Mucosa of stomach (tissue), 1 donor: ENCODE measurements at regions not wholly inside any gene's neighbourhood (a gene's known extent, or its start where the extent isn't known, plus 50 kb on each side); places are given as distances from the start of the nearest gene placed in this dataset.
"Not testable (repeated sequence)": the region's sequence is repeated elsewhere in the genome, so short reads cannot be mapped to it uniquely, and the experiment has no call there.

Experiments
- H3K27me3 ChIP-seq: one replicate; pipeline ENCODE4 v1.7.0; 2013; ENCODE audit warnings: mild to moderate bottlenecking, low read length; ENCODE audit not compliant: control insufficient read depth, insufficient read depth
- H3K36me3 ChIP-seq: one replicate; pipeline ENCODE4 v1.7.0; 2013; ENCODE audit warnings: low read length; ENCODE audit not compliant: control insufficient read depth, insufficient read depth
- H3K4me1 ChIP-seq: one replicate; pipeline ENCODE4 v1.7.0; 2013; ENCODE audit warnings: mild to moderate bottlenecking, low read length; ENCODE audit not compliant: control insufficient read depth, insufficient read depth
- H3K4me3 ChIP-seq: one replicate; pipeline ENCODE4 v1.7.0; 2013; ENCODE audit warnings: low read length
- H3K9ac ChIP-seq: one replicate; pipeline ENCODE4 v1.7.0; 2013; ENCODE audit warnings: mild to moderate bottlenecking, low read length, moderate library complexity
- H3K9me3 ChIP-seq: one replicate; pipeline ENCODE4 v1.7.0; 2013; ENCODE audit warnings: mild to moderate bottlenecking, low read length, moderate library complexity; ENCODE audit not compliant: control insufficient read depth
- donor health status: Pancreatic carcinoma.

- H3K9me3 ChIP-seq: no peaks in the 10 kb centered on the region
- no peak overlapping the region for H3K9ac ChIP-seq
- H3K4me1 ChIP-seq: peaks cover 38% of the 10 kb centered on the region
- H3K36me3 ChIP-seq: no peaks in the 10 kb centered on the region
- no peak overlapping the region for H3K4me3 ChIP-seq
- H3K27me3 ChIP-seq: no peaks in the 10 kb centered on the region
Measured at GRCh38 chr5:17118631-17119030, 98.8 kb upstream of the BASP1 start.

- Histone ChIP-seq H3K4me1 (peaks cover 27% of the 10 kb centered on the region), H3K9me3 (no peaks in the 10 kb centered on the region)
Measured at GRCh38 chr5:17120209-17120608, 97.2 kb upstream of the BASP1 start.

DNA sequence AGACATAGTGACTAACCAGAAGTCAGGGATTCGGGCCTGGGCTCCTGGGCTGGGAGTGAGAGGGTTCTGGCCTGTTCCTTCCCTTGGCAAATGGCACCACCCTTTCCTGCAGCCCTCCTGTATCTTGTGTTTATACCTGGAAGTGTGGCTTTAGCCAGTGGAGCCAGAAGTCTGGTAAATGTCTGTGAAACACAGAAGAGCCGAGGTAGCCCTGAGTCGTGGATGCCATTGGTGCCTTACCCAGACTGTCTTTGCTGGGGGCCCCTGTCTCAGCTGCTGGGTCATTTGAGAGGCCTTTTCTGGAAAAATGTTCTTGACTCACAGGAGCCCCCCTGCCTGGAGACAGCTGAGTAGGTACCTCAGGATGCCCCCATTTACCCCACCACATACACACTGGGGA is 95.7 kb upstream of the BASP1 start:
- Histone ChIP-seq H3K27me3 (no peaks in the 10 kb centered on the region), H3K9me3 (no peaks in the 10 kb centered on the region), H3K4me1 (peaks cover 14% of the 10 kb centered on the region), H3K4me3 (no peak overlapping the region), H3K36me3 (no peaks in the 10 kb centered on the region), H3K9ac (no peak overlapping the region)

More at GRCh38 chr5:17120209-17120608, 97.2 kb upstream of the BASP1 start:
- H3K27me3 ChIP-seq: no peaks in the 10 kb centered on the region
- no peaks in the 10 kb centered on the region for H3K36me3 ChIP-seq
- H3K9ac ChIP-seq: no peak overlapping the region
- H3K4me3 ChIP-seq: no peak overlapping the region

DNA sequence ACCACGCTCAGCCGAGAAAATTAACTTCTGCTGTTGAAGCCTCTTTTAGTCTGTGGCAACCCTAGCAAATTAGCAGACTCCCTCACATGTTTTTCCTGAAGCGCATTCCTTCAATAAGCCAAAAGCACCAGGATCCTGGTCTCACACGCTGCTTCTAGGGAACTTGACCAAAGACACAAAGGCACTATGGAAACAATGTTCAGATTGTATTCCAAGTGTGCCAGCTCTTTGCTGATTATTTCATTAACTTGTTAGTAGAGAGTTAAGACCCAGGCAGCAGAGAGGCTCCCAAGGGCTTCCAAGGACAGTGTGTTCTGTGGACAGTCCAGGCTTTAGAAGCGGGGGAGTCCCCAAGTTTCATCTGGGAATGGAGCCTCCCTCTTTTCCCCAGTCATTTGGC is 94.4 kb upstream of the BASP1 start:
- Histone ChIP-seq H3K9ac (no peak overlapping the region), H3K27me3 (no peaks in the 10 kb centered on the region), H3K4me3 (no peak overlapping the region), H3K9me3 (no peaks in the 10 kb centered on the region), H3K4me1 (peaks cover 14% of the 10 kb centered on the region), H3K36me3 (no peaks in the 10 kb centered on the region)

GRCh38 chr5:17123773-17124172 is 93.7 kb upstream of the BASP1 start:
- H3K27me3 ChIP-seq, H3K4me3 ChIP-seq, H3K36me3 ChIP-seq, H3K9ac ChIP-seq, H3K9me3 ChIP-seq, H3K4me1 ChIP-seq: not testable (repeated sequence)

- Histone ChIP-seq H3K27me3 (no peaks in the 10 kb centered on the region), H3K9me3 (no peaks in the 10 kb centered on the region), H3K9ac (no peak overlapping the region), H3K4me3 (no peak overlapping the region), H3K4me1 (no peaks in the 10 kb centered on the region), H3K36me3 (no peaks in the 10 kb centered on the region)
Measured at GRCh38 chr5:17127743-17128231, 89.6 kb upstream of the BASP1 start.

GRCh38 chr5:17129093-17129849 is 88.2 kb upstream of the BASP1 start:
- H3K9me3 ChIP-seq: no peaks in the 10 kb centered on the region
- H3K4me3 ChIP-seq: no peak overlapping the region
- H3K36me3 ChIP-seq: no peaks in the 10 kb centered on the region
- no peak overlapping the region for H3K9ac ChIP-seq
- H3K27me3 ChIP-seq: no peaks in the 10 kb centered on the region
- H3K4me1 ChIP-seq: no peaks in the 10 kb centered on the region

DNA sequence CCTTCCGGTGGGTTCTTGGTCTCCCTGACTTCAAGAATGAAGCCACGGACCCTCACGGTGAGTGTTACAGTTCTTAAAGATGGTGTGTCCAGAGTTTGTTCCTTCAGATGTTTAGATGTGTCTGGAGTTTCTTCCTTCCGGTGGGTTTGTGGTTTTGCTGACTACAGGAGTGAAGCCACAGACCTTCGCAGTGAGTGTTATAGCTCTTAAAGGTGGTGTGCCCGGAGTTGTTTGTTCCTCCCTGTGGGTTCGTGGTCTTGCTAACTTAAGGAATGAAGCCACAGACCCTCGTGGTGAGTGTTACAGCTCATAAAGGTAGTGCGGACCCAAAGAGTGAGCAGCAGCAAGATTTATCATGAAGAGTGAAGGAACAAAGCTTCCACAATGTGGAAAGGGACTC is 87.1 kb upstream of the BASP1 start:
- H3K9ac ChIP-seq, H3K27me3 ChIP-seq, H3K4me3 ChIP-seq, H3K4me1 ChIP-seq, H3K36me3 ChIP-seq, H3K9me3 ChIP-seq: not testable (repeated sequence)

DNA sequence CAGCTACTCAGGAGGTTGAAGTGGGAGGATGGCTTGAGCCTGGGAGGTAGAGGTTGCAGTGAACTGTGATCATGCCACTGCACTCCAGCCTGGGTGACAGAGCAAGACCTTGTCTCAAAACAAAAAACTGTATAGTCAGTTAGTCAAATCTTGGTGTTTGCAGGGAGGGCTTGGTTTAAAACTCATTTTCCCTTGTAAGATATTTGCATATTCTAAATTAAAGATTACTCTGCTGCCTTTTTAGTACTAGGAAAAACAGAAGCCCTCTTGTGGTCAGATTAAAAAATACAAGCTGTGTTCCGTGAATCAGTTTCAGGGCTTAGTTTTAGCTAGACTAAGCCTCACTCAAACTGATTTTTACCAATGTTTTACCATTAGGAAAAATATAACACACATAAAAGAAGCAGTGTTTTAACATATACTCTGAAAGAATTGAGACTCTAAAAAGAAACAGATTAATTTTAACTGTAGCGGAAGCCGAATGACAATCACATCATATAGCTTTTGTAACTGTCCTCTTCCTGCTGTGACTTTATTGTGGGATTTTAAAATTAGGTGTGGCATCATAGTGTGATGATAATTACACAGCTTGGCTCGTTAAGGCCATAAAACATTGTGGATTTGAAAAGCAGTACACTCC is 84.9 kb upstream of the BASP1 start:
- Histone ChIP-seq H3K9ac (no peak overlapping the region), H3K27me3 (no peaks in the 10 kb centered on the region), H3K4me1 (no peaks in the 10 kb centered on the region), H3K4me3 (no peak overlapping the region), H3K36me3 (no peaks in the 10 kb centered on the region), H3K9me3 (no peaks in the 10 kb centered on the region)

- H3K4me1 ChIP-seq: no peaks in the 10 kb centered on the region
- no peak overlapping the region for H3K4me3 ChIP-seq
- no peak overlapping the region for H3K9ac ChIP-seq
- no peaks in the 10 kb centered on the region for H3K27me3 ChIP-seq
- H3K36me3 ChIP-seq: no peaks in the 10 kb centered on the region
- no peaks in the 10 kb centered on the region for H3K9me3 ChIP-seq
Measured at GRCh38 chr5:17135050-17135449, 82.4 kb upstream of the BASP1 start.

DNA sequence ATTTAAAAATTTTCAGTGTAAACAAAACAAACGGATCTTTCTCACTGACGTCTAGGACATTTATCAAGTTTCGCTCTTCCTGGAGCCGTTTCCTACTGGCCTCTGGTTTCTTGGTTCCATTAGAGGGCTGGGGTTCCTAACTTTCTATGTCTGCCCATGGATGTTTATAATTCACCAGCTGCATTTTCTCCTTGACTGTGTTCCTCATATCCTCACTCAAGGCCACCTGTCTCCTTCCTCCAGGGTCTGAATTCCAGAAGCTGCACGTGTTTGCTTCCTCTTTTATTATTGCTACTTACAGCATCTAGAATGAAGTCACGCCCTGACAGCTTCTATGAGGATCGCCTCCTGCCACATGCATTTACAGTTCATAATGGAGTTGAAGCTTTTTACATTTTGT is 74.1 kb upstream of the BASP1 start:
- Histone ChIP-seq H3K36me3 (no peaks in the 10 kb centered on the region), H3K9me3 (no peaks in the 10 kb centered on the region), H3K27me3 (no peaks in the 10 kb centered on the region), H3K4me1 (no peaks in the 10 kb centered on the region), H3K9ac (no peak overlapping the region), H3K4me3 (no peak overlapping the region)

- Histone ChIP-seq H3K4me3 (no peak overlapping the region), H3K4me1 (no peaks in the 10 kb centered on the region), H3K36me3 (no peaks in the 10 kb centered on the region), H3K9ac (no peak overlapping the region), H3K27me3 (no peaks in the 10 kb centered on the region), H3K9me3 (no peaks in the 10 kb centered on the region)
Measured at GRCh38 chr5:17146280-17146841, 71.1 kb upstream of the BASP1 start.
